HG02678 (cell line): ENCODE measurements at regions not wholly inside any gene's neighbourhood (a gene's known extent, or its start where the extent isn't known, plus 50 kb on each side); places are given as distances from the start of the nearest gene placed in this dataset.

Experiments
- ATAC-seq: cut with Tn5 transposase; IDR thresholded peaks from one replicate; pipeline ENCODE4 v1.9.1; 2021; ENCODE audit warnings: mild to moderate bottlenecking, moderate library complexity; ENCODE audit not compliant: unreplicated experiment

DNA sequence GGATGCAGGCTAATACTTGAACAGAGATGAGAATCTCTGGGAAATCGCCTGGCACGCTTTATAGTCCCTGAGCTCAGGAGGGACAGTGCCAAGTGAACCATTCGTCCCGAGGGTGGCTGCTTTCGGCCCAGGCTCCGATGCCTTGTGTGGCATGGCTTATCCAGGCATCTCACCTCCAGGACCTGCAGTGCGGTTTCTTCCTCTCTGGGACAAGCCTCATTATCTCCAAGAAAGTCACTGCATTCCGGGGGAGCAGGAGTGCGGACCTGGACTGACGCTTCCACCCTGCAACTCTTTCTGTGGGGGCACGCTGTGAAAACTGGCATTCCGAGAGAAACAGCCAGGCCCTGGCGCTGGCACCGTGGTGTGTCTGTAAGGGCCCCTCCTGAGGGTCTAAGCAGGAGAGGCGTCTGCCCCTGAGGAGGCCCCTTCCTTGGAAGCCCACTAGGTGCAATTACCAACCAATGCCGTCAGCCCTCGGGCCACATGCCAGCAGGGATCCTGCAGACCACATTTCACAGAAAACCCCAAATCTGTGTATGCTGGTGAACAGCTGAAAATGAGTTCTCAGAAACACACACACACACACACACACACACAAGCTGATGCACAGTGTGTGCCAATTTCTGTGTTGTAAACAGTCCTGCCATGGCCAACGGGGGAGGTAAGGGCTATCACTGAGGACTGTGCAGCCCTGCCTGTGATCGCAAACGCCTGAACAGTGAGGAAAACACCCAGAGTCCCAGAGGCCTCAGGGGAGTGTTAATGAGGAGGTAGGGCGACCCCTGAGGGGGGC, 351.9 kb upstream of the SALL3 start:
- no peak for ATAC-seq

DNA sequence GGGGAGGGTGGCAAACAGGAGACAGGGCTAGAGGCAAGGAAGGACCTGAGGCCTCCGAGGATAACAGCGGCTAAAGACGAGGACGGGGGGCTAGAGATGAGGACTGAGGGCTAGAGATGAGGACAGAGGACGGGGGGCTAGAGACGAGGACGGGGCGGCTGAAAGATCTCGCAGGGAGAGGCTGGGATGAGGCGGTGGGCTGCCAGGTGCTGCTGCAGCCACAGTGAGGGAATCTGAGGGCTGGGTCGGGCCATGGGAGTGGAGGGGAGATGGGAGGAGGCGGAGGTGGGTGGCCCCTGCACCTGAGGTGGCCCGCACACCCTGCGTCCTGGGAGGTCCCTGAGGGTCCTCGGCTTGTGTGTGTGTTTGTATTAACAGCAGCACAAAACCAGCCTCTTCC, 350.2 kb upstream of the SALL3 start:
- ATAC-seq, result no peak

DNA sequence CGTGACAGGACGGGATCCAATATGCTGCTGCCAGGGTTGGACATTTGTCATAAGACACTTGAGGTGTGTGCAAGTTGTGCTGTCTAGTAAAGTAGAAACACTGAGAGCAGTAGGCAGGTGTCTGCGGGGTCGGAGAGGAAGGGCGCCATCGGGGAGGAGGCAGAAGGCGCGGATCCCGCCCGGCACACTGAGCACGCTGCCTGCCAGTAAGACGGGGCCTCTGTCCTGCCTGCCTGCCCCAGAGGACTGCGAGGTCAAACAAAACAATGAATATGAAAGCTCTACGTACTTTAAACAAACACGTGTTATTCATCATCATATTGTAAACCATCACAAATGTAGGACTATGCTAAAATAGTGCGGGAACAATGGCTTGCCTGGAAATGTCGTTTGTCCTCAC, 349.3 kb upstream of the SALL3 start:
- ATAC-seq, result no peak

DNA sequence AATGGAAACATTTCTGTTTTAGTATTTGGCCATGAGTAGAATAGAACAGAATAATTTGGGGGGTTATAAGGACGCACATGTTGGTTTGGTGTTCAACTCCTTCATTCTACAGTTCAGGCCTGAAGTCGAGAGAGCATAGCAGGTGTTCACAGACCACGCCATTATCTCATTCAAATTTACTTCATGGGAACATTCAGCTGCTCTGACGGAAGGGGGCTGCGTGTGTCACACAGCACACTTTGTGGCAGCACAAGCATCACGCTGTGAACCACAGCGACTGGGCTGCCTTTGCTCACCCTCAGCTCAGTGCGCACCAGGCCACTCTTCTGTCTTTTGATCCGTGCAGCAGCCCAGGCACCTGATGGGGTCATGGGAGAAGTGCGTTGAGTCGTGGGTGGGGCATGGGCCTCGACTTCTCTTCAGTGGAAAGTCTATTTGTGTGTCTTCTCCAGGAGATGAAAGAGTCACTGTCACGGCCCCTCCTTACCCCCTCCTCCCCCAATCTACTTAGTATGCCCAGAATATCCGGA, 348.6 kb upstream of the SALL3 start:
- no peak for ATAC-seq

DNA sequence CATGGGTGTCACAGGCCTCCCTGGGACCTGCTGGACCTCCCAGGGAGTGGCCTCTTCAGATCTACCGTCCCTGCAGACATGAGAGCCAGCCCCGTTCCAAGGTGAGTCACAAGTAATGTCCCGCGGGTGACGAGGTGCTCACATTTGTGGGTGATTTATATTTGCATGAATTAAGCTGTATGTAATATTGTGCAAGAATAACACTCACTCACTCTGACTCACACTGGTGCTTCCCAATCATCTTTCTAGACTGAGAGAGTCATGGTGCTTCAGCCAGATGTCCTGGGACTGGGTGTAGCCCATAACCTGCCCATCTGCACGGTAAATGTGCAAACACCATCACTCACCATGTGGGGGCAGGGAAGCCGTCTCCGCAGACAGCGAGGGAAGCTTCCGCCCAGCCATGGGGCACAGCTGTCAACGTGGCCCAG, 347.5 kb upstream of the SALL3 start:
- ATAC-seq, result no peak

DNA sequence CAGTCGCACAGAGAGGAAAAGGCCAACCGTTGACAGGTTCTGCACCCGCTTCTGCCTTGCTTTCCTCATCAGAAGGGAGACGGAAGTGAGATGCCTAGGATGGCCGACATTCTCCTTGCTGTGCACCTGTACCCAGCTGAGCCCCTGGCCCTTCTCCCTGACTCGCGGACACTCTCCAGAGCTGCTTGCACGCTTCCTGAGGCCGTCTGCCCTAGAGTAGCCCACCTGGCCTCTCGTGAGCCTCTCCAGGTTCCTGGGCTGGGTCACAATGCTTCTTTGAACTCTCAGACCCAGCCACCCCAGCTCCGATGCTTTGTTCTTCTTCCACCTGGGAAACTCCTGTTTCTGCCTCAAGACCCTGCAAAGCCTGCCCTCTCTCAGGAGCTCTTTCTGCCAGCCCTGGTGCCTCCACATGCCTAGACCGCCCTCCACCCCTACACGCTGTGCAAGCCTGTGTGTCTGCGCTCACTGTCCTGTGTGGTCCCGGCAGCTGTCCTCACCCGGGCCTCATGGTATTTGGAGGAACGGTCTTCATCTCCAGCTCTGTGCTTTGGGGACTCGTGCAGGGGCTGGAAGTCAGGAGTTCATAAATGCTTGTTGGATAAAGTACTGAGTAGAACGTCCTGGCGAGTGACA, 345.4 kb upstream of the SALL3 start:
- ATAC-seq, result no peak

DNA sequence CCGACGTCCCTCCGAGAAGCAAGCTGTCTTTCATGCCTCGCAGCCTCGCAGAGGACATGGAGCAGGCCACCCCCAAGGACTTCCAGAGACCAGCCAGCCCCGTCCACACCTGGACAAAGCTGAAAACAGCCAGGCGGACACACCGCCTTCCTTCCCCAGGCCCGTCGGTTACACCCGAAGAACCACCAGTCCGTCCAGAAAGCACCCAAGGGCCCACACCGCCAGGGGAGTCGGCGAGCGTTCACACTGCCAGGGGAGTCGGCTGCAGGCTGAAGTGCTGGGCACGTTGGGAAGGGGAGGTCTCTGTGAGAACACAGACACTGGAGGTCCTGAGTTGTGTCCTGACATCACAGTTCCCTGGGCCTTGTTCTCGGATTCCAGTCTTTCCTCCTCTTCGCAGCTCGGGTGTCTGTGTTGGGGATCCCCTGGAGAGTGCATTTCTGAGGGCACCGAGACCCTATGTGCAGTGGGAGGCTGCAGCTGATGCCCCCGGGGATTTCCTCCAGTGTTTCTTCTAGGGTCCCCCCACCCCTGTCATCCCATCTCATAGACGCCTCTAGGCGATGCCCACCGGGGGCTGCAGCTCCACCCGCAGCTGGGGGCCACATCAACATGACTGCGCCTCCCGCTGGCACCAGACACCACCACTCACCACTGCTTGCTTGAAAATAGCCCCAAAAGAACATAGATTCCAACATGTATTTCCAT, 344.4 kb upstream of the SALL3 start:
- no peak for ATAC-seq

DNA sequence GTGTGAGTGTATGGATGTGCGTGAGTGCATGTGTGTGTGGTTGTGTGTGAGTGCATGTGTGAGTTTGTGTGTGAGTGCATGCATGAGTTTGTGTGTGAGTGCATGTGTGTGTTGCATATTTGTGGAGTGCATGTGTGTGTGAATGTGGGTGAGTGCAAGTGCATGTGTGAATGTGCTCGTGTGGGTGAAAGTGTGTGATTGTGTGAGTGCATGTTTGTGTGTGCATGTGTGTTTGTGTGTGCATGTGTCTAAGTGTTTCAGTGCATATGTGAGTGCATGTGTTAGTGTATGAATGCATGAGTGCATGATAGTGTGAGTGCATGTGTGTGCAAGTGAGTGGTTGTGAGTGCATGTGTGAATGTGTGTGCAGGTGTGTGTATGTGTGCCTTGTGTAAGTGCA, 343.4 kb upstream of the SALL3 start:
- no peak for ATAC-seq

DNA sequence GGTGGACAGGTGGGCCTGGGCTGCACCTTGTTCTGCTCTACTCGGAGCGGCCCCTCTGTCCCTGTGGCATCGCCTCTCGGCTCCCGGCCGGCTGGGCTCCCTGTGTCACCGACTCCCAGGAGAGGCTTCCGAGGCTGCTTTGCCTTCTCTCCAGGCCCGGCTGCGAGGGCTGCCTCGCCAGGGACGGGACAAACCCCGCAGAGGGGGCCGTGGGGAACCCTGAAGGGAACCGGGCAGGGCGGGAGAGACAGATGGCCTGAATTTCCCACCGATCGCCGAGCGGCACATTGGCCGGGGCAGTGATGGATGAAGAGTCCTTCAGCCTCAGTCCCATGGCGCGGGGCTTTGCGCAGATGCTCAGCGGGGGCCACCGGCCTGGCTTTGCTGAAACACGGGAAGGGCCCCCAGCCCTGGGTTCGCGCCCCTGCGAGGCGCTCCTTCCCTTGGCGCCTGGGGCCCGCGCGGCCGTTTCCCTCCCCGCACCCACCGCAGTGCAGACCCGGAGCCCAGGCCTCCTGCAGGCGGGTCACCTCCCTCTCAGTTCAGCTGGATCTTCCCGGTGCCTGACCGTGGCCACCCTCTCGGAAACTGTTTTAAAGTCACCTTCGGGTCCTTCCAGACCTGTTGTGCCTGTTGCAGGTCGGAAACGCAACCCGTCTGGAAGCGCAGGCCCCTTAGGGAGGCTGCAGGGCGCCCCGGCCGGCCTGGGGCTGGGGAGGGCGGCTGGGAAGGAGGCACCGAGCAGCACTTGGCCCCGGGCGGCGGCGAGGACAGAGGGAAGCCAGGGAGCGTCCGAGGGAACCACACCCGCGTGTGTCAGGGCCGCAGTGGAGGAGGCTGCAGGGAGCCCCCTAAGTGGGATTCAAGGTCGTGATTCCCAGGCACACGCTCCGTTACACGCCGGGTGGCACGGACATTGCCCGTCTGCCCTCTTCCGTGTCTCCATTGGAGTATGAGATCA, 341.9 kb upstream of the SALL3 start:
- ATAC-seq, result no peak

DNA sequence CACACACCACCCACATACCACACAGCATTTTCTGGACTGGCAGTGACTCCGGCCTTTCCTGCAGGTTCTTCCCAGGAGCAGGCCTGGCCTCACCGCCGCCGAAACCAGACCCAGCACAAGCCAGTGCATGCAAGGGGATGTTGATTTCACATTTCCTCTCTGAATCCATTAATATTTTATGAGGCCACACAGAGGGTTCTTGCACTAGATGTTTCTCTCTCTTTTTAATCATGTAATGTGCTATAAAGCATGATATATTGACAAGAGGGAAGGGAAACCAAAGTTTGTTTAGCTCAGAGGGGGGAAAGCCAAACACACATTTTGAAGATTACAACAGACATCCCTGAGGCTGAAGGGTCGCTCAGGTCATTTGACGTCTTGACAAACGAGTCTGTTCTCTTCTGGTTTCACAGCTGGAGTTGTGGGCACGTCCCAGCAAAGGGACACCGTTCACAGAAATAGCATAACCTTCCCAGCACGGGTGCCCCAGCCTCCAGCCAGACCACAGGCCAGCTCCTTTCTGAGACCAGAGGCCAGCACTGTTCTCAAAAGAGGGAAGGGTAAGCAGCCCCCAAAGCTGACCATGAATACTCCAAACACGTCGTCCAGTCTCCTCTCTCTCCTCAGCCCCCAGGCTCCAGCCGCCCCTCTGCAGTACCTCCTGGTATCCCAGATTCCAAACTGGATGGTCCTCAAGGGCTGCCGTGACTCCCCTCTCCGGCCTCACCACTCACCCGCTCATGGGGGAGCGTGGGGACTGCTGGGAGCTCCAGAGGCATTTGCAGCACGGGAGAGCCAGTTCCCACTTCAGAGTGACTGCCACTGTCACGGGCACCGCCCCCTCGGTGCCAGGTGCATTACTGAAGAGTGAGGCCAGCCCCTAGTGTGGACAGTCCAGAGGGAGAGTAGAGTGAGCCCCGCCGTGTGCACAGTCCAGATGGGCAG, 340.3 kb upstream of the SALL3 start:
- ATAC-seq, result no peak

DNA sequence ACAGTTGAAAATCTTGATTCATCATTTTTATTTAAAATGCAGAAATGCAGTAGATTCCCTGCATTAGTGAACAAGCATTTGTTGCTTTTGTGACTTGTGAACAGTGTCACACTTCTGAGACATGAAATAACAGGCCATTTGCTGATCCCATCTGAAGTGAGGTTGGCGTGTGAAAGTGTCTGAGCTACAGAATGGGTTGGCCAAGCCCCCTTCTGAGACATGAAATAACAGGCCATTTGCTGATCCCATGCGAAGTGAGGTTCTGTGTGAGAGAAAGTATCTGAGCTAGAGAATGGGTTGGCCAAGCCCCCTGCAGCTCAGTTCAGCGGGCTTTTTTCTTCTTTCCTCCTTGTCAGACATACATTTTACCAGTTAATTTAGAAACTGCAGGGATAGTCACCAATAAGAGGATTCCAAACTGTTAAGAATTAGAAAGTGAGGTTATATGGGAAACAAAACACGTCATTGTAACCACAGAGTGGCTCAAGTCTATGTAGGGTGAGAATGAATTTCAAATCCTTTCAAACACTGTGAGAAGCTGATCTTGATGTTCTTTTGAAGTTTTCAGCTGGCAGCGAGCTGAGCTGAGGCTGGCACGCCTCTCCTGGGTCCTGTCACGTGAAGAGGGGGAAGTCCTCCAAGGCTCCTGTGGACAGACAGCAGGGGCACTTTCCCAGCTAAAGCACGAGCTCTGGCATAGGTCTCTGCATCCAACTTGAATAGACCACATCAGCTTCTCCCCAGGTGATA, 339.2 kb upstream of the SALL3 start:
- no peak for ATAC-seq

DNA sequence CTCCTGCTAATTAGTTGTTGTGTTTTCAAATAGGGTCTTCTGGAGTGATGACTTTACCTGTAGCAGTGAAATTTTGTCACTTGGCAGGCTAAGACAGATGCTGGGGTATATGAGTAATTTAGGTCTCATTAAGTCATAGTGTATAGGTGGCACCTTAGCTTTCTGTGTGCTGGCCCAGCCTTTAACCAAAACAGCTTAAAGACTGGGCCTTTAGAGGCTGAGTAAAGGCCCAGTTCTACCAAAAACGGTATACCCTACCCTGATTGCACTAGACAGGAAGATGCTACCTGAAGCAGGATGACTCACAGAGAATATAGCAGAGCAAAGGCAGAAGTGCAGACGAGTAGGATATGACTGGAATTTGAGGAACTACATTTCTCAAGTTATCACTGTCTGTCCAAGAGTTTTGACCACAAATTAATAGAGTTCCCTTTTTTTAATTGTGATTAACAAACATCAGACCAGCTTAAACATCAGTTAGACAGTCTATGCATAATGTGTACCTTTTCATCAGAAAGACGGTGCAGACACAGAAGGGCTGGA, 337.9 kb upstream of the SALL3 start:
- no peak for ATAC-seq

DNA sequence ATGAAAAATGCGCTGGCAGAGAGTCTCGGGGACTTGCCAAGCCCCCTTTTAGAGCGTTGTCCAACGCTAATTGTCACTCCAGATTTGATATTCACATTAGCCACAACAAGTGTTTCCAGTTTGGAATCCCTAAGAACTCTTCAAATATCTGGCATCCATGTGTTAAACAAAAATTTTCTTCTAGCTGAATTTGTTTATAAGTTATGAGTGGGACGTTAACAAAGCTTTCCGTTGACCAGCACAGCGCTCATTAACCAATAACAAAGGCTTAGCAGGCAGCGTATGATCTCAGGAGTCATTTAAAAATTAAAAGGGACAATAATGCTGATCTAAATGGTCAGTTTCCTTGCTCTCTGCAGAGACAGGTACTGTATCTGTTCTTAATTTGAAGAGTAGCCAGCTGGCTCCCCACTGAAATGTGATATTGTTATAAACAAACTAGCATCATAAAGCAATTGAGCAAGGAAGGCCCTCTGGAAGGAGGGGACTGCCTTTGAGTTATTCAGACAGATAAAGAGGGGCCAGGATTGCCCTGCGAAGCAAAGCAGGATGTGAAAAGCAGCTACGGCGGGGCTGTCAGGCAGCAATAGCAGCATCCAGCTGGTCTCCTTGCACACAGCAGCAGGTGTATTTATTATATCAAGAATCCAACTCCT, 337.2 kb upstream of the SALL3 start:
- ATAC-seq, result no peak

DNA sequence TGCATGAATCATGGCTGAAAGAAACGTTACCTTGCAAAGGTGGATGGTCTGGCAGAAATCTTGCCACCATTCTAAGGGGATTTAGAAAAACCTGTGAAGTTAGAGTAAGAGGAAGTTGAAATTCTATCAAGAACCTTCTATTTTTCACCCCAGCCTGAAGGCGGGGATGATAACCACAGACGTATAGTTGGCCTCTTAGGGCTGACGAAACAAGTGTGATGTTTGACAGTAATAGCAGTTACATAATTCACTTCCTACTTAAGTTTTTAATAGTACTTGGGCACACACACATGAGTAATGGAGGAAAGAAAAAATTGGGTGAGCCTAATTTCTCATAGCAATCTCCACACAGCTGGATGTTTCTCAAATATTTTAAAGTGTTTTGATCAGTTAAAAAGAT, 336.6 kb upstream of the SALL3 start:
- no peak for ATAC-seq

DNA sequence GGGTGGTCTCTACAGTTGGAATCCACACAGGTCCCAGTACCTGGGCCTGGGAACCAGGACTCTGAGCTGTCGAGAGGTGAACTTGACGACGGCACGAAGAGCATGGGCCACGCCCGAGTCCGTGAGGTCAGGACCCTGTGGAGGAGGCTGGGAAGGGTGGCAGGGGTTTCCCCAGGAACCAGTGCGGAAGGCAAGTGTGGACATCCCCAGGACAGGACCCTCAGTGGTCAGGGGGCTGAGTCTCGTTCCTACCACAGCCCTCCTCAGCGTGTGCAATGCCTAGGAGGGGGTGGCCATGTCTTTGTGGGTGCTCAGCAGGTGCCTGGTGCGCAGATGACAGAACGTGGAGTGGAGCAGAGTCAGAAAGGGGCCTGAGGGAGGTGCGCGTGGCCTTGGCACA, 335.6 kb upstream of the SALL3 start:
- ATAC-seq, result no peak

DNA sequence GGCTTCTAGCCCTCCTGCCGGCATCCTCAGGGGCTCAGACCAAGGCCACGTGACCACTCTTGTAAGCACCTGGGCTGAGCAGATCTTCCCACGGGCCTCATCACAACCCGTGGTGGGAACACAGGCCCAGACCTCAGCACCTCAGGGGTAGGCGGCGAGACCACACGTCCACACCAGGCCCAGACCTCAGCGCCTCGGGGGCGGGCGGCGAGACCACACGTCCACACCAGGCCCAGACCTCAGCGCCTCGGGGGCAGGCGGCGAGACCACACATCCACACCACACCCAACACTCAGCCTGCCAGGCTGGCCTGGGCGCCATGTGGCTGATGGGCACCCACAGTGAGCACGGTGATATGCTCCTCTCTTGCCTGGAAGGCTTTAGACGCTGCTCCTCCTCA, 334.4 kb upstream of the SALL3 start:
- no peak for ATAC-seq

DNA sequence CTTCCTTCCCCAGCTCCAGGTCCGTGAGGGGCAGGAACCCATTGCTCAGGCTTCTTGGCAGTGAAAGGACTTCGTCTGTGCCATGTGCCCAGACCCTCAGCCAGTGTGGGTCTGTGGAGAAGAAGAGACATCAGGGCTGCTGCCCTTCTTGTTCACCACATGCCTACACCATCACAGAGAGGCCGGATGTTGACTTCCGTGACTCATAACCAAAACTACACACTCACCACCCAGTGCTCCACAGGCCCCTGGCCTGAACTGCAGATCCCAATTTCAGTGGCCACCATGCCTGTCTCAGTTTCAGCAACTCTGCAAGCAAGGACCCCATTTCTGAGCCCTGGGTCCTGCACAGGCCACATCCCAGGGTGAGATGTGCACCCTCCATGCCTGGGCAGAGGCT, 332.6 kb upstream of the SALL3 start:
- ATAC-seq, result no peak

DNA sequence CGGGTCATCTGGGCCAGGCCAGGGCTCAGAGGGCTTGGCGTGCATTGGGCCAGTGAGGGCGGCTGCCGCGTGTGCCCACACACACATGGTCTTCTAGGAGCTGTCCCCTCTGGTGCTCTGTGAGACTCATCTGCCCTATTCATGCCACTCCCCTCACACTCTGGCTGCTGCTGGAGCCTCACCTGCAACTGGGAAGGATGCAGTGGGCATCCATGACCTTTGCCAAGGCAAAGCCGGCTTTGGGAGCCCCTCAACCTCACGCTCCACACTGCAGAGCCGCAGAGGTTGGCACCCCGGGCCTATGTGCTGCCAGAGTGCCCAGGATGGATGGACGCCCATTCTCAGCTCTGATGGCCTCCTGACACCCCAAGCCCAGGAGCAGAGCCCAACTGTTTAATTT, 330.2 kb upstream of the SALL3 start:
- ATAC-seq, result no peak
